A673 (cell line): ENCODE measurements at regions not wholly inside any gene's neighbourhood (a gene's known extent, or its start where the extent isn't known, plus 50 kb on each side); places are given as distances from the start of the nearest gene placed in this dataset.

Experiments
- BruUV-seq: library from RNA; stranded (reverse); fragments of 400-500 nt; replicated peaks from 2 replicates; lab custom pipeline; 2021; lab: Mats Ljungman, UMichigan
- CTCF ChIA-PET: fragments of 300-600 bp; sonication (Branson Sonifier 250); formaldehyde crosslinking; loops from one replicate; lab custom pipeline; 2022; ENCODE audit warnings: antibody characterized with exemption; lab: Charles Lee
- POLR2A ChIA-PET: fragments of 300-600 bp; sonication (Branson Sonifier 250); formaldehyde crosslinking; loops from one replicate; lab custom pipeline; 2022; ENCODE audit warnings: antibody characterized with exemption; ENCODE audit not compliant: low non-redundant PET; lab: Charles Lee
- DNase-seq: peaks from one replicate; pipeline ENCODE4 v3.0.0-alpha.2; 2015; ENCODE audit warnings: low spot score
- H3K27ac ChIP-seq: fragments of 200-600 bp; sonication (generic); 2 replicates; pipeline ENCODE4 v1.5.1; 2016; ENCODE audit warnings: mixed run types, low read depth, mild to moderate bottlenecking, mixed read lengths, antibody characterized with exemption, low read length; ENCODE audit not compliant: poor library complexity, severe bottlenecking
- H3K27me3 ChIP-seq: fragments of 200-600 bp; sonication (generic); replicated peaks from 2 replicates; pipeline ENCODE4 v1.6.1; 2017; ENCODE audit warnings: mixed run types, low read depth, mild to moderate bottlenecking, mixed read lengths, antibody characterized with exemption, low read length; ENCODE audit not compliant: insufficient read depth, poor library complexity
- H3K36me3 ChIP-seq: fragments of 200-600 bp; sonication (generic); 2 replicates; pipeline ENCODE4 v1.6.1; 2016; ENCODE audit warnings: mixed run types, mild to moderate bottlenecking, mixed read lengths, antibody characterized with exemption, low read length; ENCODE audit not compliant: insufficient read depth, poor library complexity, severe bottlenecking
- H3K4me1 ChIP-seq: fragments of 200-600 bp; sonication (generic); 2 replicates; pipeline ENCODE4 v1.6.1; 2017; ENCODE audit warnings: mixed run types, mild to moderate bottlenecking, mixed read lengths, antibody characterized with exemption, low read length; ENCODE audit not compliant: insufficient read depth, poor library complexity, severe bottlenecking
- H3K4me3 ChIP-seq: fragments of 200-600 bp; sonication (generic); 2 replicates; pipeline ENCODE4 v1.5.1; 2016; ENCODE audit warnings: low read depth, mixed run types, mild to moderate bottlenecking, mixed read lengths, low read length; ENCODE audit not compliant: poor library complexity, severe bottlenecking
- H3K9me3 ChIP-seq: fragments of 200-600 bp; sonication (generic); 2 replicates; pipeline ENCODE4 v1.6.1; 2016; ENCODE audit warnings: mixed run types, low read depth, mild to moderate bottlenecking, mixed read lengths, antibody characterized with exemption, low read length; ENCODE audit not compliant: poor library complexity, severe bottlenecking
- CTCF ChIP-seq: fragments of 300-800, 200-600 bp; sonication (generic); conservative IDR thresholded peaks from 2 replicates; pipeline ENCODE4 v1.5.1; 2017; ENCODE audit warnings: low read depth, mild to moderate bottlenecking, antibody characterized with exemption, low read length, moderate library complexity, mixed read lengths
- EZH2 ChIP-seq: fragments of 200-600 bp; sonication (generic); IDR thresholded peaks from 2 replicates; pipeline ENCODE4 v1.6.1; 2017; ENCODE audit warnings: borderline replicate concordance, low read depth, mild to moderate bottlenecking, mixed read lengths, antibody characterized with exemption, low read length; ENCODE audit not compliant: poor library complexity, severe bottlenecking
- intact Hi-C: fragments of 100-400 bp; cut with micrococcal nuclease; formaldehyde crosslinking; loops from one replicate; pipeline ENCODE4 v1.10.0; 2022; ENCODE audit not compliant: unreplicated experiment

- BruUV-seq = no TSS peak
- H3K4me1 ChIP-seq = no peaks in the 10 kb centered on the region
- intact Hi-C loops = no loop called here
- no peaks in the 10 kb centered on the region for H3K36me3 ChIP-seq
- CTCF ChIA-PET = no interaction called here
- no peaks in the 10 kb centered on the region for H3K27me3 ChIP-seq
- TF ChIP-seq CTCF (no peak), EZH2 (no peak)
- DNase-seq = no peak
- no peak overlapping the region for H3K4me3 ChIP-seq
- H3K9me3 ChIP-seq = peaks cover 15% of the 10 kb centered on the region
- POLR2A ChIA-PET = no interaction called here
- no peak overlapping the region for H3K27ac ChIP-seq
Observed at GRCh38 chr13:18959229-18959628, 222.4 kb downstream of the TUBA3C start.

- Histone ChIP-seq H3K4me3 (no peak overlapping the region), H3K9me3 (peaks cover 15% of the 10 kb centered on the region), H3K27me3 (no peaks in the 10 kb centered on the region), H3K4me1 (no peaks in the 10 kb centered on the region), H3K27ac (no peak overlapping the region), H3K36me3 (no peaks in the 10 kb centered on the region)
- CTCF ChIA-PET = no interaction called here
- DNase-seq = no peak
- intact Hi-C loops = no loop called here
- TF ChIP-seq CTCF (no peak), EZH2 (no peak)
- POLR2A ChIA-PET = no interaction called here
- BruUV-seq = no TSS peak
Observed at GRCh38 chr13:18956473-18957078, 225.0 kb downstream of the TUBA3C start.

- Histone ChIP-seq H3K36me3 (no peaks in the 10 kb centered on the region), H3K4me3 (no peak overlapping the region)
- CTCF ChIA-PET = no interaction called here
Observed at GRCh38 chr13:18954254-18954653, 227.4 kb downstream of the TUBA3C start.

More at GRCh38 chr13:18954254-18954653, 227.4 kb downstream of the TUBA3C start:
- Histone ChIP-seq H3K9me3 (peaks cover 15% of the 10 kb centered on the region), H3K4me1 (no peaks in the 10 kb centered on the region), H3K27me3 (no peaks in the 10 kb centered on the region), H3K27ac (no peak overlapping the region)
- DNase-seq = no peak
- POLR2A ChIA-PET = no interaction called here
- TF ChIP-seq CTCF (no peak), EZH2 (no peak)
- BruUV-seq = no TSS peak
- intact Hi-C loops = no loop called here
